HEK293T (cell line): ENCODE measurements at regions not wholly inside any gene's neighbourhood (a gene's known extent, or its start where the extent isn't known, plus 50 kb on each side); places are given as distances from the start of the nearest gene placed in this dataset.
A peak's percentile ranks its signal among the peaks of the same experiment; 100 is the strongest.

Experiments used
- CTCF ChIA-PET: fragments of 350-600 bp; formaldehyde crosslinking; extraction: SDS; loops from one replicate; lab custom pipeline; 2021; ENCODE audit warnings: antibody characterized with exemption, inconsistent platforms; lab: Yijun Ruan, JAX
- POLR2A ChIA-PET: fragments of 350-600 bp; formaldehyde crosslinking; extraction: SDS; loops from one replicate; lab custom pipeline; 2020; ENCODE audit warnings: antibody characterized with exemption, inconsistent platforms; lab: Yijun Ruan, JAX
- DNase-seq: peaks from one replicate; pipeline ENCODE4 v3.0.0; 2012; ENCODE audit warnings: mixed read lengths; ENCODE audit errors: extremely low spot score
- ARNT ChIP-seq: fragments of 450-650 bp; IDR thresholded peaks from 2 replicates; pipeline ENCODE4 v1.6.1; 2017; ENCODE audit warnings: mild to moderate bottlenecking
- BHLHE40 ChIP-seq: fragments of 450-650 bp; IDR thresholded peaks from 2 replicates; pipeline ENCODE4 v1.6.1; 2016; ENCODE audit warnings: mild to moderate bottlenecking, moderate library complexity, borderline replicate concordance
- CTBP1 ChIP-seq: fragments of 450-650 bp; IDR thresholded peaks from 2 replicates; pipeline ENCODE4 v1.6.1; 2016; ENCODE audit warnings: borderline replicate concordance
- ELF4 ChIP-seq: fragments of 450-650 bp; IDR thresholded peaks from 2 replicates; pipeline ENCODE4 v1.6.1; 2017; ENCODE audit warnings: antibody characterized with exemption
- FOXA1 ChIP-seq: fragments of 450-650 bp; IDR thresholded peaks from 2 replicates; pipeline ENCODE4 v1.6.1; 2016; ENCODE audit warnings: mild to moderate bottlenecking
- FOXK2 ChIP-seq: fragments of 450-650 bp; IDR thresholded peaks from 2 replicates; pipeline ENCODE4 v1.6.1; 2016; ENCODE audit warnings: mild to moderate bottlenecking
- FOXM1 ChIP-seq: fragments of 450-650 bp; IDR thresholded peaks from 2 replicates; pipeline ENCODE4 v1.6.1; 2017; ENCODE audit warnings: mild to moderate bottlenecking, borderline replicate concordance
- HDGF ChIP-seq: fragments of 450-650 bp; IDR thresholded peaks from 2 replicates; pipeline ENCODE4 v1.6.1; 2017; ENCODE audit warnings: antibody characterized with exemption, borderline replicate concordance
- LEF1 ChIP-seq: fragments of 450-650 bp; IDR thresholded peaks from 2 replicates; pipeline ENCODE4 v1.6.1; 2017; ENCODE audit warnings: mild to moderate bottlenecking, borderline replicate concordance
- NFRKB ChIP-seq: fragments of 450-650 bp; IDR thresholded peaks from 2 replicates; pipeline ENCODE4 v1.6.1; 2016; ENCODE audit warnings: mild to moderate bottlenecking, moderate library complexity
- SP1 ChIP-seq: fragments of 450-650 bp; IDR thresholded peaks from 2 replicates; pipeline ENCODE4 v1.6.1; 2017
- SUZ12 ChIP-seq: fragments of 450-650 bp; IDR thresholded peaks from 2 replicates; pipeline ENCODE4 v1.6.1; 2016; ENCODE audit warnings: mild to moderate bottlenecking
- TARDBP ChIP-seq: fragments of 450-650 bp; IDR thresholded peaks from 2 replicates; pipeline ENCODE4 v1.6.1; 2016
- ZNF384 ChIP-seq: fragments of 450-650 bp; IDR thresholded peaks from 2 replicates; pipeline ENCODE4 v1.6.1; 2016
- TF ChIP-seq, protein P1 (sequence below): fragments of 450-650 bp; IDR thresholded peaks from 2 replicates; pipeline ENCODE4 v1.6.1; 2016

DNA sequence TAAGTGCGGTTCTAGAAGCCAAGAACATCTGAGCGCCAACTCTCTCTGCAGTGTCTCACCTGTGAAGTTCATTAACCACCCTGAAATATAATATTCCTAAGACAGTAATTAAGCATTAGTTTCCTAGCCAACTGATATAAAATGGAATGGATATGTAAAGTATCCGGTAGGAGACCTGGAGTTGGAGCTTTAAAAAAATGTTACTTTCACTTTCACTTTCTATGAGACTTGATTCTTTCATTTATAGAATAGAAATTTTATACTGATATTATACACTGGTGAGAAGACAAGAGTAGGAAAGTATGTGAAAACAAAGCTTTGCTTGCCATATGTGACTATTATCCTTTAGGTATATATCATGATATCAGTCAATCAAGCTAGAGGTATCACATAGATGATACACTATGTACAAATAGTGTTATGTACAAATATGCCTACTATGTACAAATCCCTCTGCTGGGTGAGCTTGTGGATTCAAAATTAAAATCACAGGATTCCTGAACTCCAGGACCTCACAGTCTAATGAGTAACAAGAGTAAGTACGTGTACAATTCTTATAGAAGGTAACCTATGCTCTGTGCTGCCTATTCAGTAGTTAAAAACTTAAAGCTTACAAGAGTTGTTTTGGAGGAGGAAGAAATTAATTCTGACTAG is 934.2 kb downstream of the TTLL7 start:
- TF ChIP-seq ELF4 = no peak
- no peak for TF ChIP-seq BHLHE40
- TF ChIP-seq, protein P1, sequence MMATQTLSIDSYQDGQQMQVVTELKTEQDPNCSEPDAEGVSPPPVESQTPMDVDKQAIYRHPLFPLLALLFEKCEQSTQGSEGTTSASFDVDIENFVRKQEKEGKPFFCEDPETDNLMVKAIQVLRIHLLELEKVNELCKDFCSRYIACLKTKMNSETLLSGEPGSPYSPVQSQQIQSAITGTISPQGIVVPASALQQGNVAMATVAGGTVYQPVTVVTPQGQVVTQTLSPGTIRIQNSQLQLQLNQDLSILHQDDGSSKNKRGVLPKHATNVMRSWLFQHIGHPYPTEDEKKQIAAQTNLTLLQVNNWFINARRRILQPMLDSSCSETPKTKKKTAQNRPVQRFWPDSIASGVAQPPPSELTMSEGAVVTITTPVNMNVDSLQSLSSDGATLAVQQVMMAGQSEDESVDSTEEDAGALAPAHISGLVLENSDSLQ = no peak
- TF ChIP-seq CTBP1 = no peak
- no peak for TF ChIP-seq LEF1
- TF ChIP-seq FOXK2 = no peak
- DNase-seq = no peak
- ChIA-PET POLR2A (no interaction called here), CTCF (no interaction called here)

DNA sequence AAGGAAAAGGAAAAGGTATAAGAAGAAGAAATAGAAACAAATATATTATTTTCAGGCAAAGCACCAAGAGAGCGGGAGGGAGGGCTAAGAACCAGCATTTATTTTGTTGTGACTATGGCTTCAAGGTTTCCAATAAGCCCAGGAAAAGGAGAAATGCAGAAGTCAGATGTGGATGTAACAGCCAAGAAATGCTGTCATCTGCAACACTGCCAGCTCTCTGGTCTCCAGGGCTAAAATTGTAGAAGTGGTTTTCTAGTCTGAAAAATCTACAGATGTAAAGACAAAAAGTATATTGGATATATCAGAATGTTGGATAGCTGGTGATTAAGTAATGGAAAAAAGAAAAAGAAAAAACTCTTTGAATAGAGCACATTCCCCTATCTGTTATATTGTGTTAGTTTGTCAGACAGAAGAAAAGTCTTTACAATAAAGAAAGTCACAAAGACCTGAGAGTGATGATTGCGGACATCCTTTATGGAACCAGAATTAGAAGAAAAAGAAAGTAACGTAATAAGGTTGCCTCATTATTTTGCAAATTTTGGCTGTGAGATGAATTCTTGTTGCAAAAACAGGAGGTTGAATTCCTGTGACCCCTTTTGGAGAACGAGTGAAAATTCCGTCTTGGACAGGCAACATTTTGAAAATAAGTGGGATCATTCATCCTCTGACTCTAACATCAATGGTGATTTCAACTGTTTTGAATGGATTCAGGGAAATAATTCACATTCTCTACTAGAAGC is 938.1 kb downstream of the TTLL7 start:
- ChIA-PET CTCF (no interaction called here), POLR2A (no interaction called here)
- DNase-seq = no peak
- TF ChIP-seq TARDBP = no peak
- no peak for TF ChIP-seq ARNT
- no peak for TF ChIP-seq BHLHE40
- TF ChIP-seq CTBP1 = no peak
- TF ChIP-seq FOXK2 = no peak
- TF ChIP-seq LEF1 = no peak
- TF ChIP-seq SP1 = no peak
- TF ChIP-seq FOXM1 = no peak
- no peak for TF ChIP-seq SUZ12
- TF ChIP-seq ZNF384 = no peak
- TF ChIP-seq, protein P1 = no peak

DNA sequence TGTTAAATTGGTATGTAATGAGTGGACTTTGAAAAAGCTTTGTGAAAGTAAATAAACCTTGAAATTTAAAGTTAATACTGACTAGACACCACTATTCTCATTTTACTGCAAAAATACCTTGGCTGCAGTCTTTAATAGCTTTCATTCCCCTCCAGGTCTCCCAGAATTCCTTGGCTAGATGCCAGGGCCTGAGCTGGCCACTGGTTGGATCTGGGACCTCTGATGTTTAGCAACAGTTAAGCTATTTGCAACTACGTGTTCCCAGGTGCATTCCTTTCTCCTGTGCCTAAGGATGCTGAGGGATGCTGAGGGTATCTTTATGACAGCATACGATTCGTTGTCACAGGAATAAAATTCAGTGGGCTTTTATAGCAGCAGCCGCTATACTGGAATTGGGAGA is 938.7 kb downstream of the TTLL7 start:
- ChIA-PET POLR2A (no interaction called here), CTCF (no interaction called here)
- no peak for TF ChIP-seq HDGF
- TF ChIP-seq ARNT = no peak
- no peak for TF ChIP-seq SP1
- no peak for TF ChIP-seq ELF4
- TF ChIP-seq LEF1 = no peak
- TF ChIP-seq SUZ12 = no peak
- peak; percentile 13 for DNase-seq

DNA sequence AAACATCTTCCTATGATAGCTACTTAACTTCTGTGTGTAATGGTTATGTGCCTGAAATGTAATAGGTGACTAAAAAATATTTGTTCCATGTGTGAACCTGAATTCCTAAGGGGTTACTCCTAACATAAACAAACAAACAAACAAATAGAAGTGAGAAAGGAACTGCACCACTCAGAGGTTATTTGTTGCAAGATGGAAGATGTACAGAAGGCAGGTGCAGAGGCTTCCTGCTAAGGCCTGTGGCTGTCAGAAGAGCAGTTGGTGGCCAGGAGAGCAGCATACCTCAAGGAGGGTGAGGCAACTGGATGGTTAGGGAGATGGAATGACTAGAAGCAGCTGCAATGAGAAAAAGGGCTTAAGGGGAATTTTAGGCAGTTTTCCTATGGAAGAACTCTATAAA is 940.6 kb downstream of the TTLL7 start:
- ChIA-PET CTCF (no interaction called here), POLR2A (no interaction called here)
- no peak for DNase-seq
- TF ChIP-seq ARNT = no peak
- TF ChIP-seq, protein P1 = no peak
- TF ChIP-seq ZNF384 = no peak
- no peak for TF ChIP-seq LEF1
- TF ChIP-seq SUZ12 = no peak
- TF ChIP-seq HDGF = no peak
- TF ChIP-seq ELF4 = no peak
- no peak for TF ChIP-seq NFRKB
- TF ChIP-seq TARDBP = no peak
- no peak for TF ChIP-seq FOXK2
- TF ChIP-seq FOXA1 = no peak
- no peak for TF ChIP-seq FOXM1

DNA sequence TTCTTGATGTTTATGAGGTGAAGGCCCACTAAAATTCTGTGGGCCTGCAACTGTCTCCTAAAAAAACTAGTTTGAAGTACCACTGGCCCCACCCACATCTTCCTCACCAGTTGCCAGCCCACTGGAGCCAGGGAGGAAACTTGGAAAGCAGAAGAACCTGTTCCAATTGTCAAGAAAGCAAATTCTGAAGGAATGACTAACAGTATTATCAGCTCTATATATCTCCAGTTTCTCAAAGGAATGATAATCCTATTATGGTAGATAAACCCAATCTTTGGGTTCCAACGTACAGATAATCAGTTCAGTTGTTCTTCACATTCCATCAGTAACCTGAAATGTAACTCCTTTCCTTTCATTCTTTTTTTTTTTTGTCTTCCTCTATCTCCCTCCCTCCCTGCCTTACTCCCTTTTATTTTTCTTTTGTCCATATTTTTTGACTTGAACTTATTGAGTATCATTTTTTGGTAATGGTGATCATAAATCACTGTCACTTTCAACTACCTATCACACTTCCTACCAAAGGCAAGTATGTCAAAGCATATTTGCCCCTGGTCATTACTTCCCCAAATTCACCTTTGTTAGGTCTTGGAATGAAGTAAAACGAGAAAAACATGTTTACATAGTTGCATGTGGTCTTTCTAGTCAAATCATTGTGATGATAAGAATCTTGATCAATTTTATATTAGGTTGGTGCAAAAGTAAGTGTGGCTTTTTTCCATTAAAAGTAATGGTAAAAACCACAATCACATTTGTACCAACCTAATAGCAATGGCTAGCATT is 943.4 kb downstream of the TTLL7 start:
- no peak for DNase-seq
- TF ChIP-seq, protein P1 = peak; percentile 64
- TF ChIP-seq ARNT = no peak
- no peak for TF ChIP-seq TARDBP
- no peak for TF ChIP-seq CTBP1
- CTCF ChIA-PET = interaction anchor here (0.7 kb wide), 1 partner anchor 20 kb away, joined by 3 read pairs; no protein-coding TSS in a partner anchor
- POLR2A ChIA-PET = no interaction called here

DNA sequence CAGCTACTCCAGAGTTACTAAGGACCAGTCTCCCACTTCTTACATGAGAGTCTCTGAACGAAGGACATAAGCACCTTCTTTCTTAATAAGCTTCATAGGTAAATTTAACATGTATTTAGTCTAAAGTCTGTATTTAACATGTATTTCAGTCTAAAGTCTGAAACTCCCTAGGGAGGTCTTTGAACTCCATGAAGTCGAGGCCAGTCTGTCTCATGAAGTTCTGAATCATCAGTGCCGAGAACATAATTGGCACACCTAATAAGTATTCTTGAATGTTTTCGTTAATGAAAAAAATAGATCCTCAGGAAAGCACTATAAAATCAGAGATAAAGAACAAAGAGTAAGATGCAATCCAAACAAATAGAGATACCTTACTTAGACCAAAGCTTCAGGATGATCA is 945.5 kb downstream of the TTLL7 start:
- POLR2A ChIA-PET = no interaction called here
- TF ChIP-seq FOXK2 = no peak
- no peak for TF ChIP-seq HDGF
- no peak for TF ChIP-seq SP1
- TF ChIP-seq CTBP1 = no peak
- no peak for TF ChIP-seq BHLHE40
- no peak for DNase-seq
- CTCF ChIA-PET = no interaction called here
